ENCODE measurements at regions not wholly inside any gene's neighbourhood (a gene's known extent, or its start where the extent isn't known, plus 50 kb on each side); places are given as distances from the start of the nearest gene placed in this dataset.
"Not testable (repeated sequence)": the region's sequence is repeated elsewhere in the genome, so short reads cannot be mapped to it uniquely, and the experiment has no call there.

- Mint-ChIP-seq H3K4me3 (no peak overlapping the region), H3K36me3 (ENCODE audit: low read depth) (no peaks in the 10 kb centered on the region), H3K27ac (no peak overlapping the region), H3K4me1 (no peaks in the 10 kb centered on the region), H3K27me3 (no peaks in the 10 kb centered on the region), H3K9me3 (no peaks in the 10 kb centered on the region)
- ATAC-seq (ENCODE audit: low read depth) (no peak), DNase-seq (no peak)
- TF ChIP-seq, protein P1, sequence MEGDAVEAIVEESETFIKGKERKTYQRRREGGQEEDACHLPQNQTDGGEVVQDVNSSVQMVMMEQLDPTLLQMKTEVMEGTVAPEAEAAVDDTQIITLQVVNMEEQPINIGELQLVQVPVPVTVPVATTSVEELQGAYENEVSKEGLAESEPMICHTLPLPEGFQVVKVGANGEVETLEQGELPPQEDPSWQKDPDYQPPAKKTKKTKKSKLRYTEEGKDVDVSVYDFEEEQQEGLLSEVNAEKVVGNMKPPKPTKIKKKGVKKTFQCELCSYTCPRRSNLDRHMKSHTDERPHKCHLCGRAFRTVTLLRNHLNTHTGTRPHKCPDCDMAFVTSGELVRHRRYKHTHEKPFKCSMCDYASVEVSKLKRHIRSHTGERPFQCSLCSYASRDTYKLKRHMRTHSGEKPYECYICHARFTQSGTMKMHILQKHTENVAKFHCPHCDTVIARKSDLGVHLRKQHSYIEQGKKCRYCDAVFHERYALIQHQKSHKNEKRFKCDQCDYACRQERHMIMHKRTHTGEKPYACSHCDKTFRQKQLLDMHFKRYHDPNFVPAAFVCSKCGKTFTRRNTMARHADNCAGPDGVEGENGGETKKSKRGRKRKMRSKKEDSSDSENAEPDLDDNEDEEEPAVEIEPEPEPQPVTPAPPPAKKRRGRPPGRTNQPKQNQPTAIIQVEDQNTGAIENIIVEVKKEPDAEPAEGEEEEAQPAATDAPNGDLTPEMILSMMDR (IDR thresholded peaks at IDR 0.05) = no peak
- CTCF ChIA-PET = no interaction called here
- intact Hi-C loops (cut with micrococcal nuclease) = no loop called here
- POLR2A ChIA-PET = no interaction called here
Observed at GRCh38 chr14:37711831-37712475, 116.5 kb downstream of the TTC6 start.

GRCh38 chr14:37712476-37712860, 117.0 kb downstream of the TTC6 start:
- H3K27me3 Mint-ChIP-seq; H3K4me3 Mint-ChIP-seq; H3K36me3 Mint-ChIP-seq (ENCODE audit: low read depth); H3K4me1 Mint-ChIP-seq; H3K9me3 Mint-ChIP-seq; ATAC-seq (ENCODE audit: low read depth); H3K27ac Mint-ChIP-seq; POLR2A ChIA-PET; CTCF ChIA-PET; DNase-seq; intact Hi-C loops (cut with micrococcal nuclease): not testable (repeated sequence)

DNA sequence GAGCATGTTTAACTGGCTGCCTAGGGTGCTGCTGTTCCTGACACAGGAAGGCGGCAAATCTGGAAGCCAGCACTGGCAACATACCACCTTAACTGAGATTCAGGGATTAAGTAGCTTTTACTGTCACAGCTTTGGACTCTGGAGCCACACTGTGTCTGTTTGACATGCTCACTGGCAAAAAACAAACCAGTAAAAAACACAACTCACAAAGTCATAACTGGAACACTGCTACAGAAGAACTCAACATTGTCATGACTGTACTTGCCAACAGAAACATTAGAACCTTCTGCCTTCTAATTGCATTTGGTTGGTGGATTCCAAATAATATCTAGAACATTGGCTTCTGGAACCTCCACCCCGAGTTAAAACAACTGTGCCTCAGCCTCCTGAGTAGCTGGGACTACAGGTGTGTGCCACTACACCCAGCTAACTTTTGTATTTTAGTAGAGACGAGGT, 117.6 kb downstream of the TTC6 start:
- Mint-ChIP-seq H3K4me3 (no peak overlapping the region), H3K36me3 (ENCODE audit: low read depth) (no peaks in the 10 kb centered on the region), H3K4me1 (no peaks in the 10 kb centered on the region), H3K27ac (no peak overlapping the region), H3K27me3 (no peaks in the 10 kb centered on the region), H3K9me3 (no peaks in the 10 kb centered on the region)
- ATAC-seq (ENCODE audit: low read depth) (no peak), DNase-seq (no peak)
- ChIA-PET POLR2A (no interaction called here), CTCF (no interaction called here)
- TF ChIP-seq, protein P1 (IDR thresholded peaks at IDR 0.05) = no peak
- intact Hi-C loops (cut with micrococcal nuclease) = no loop called here

- Mint-ChIP-seq H3K4me1 (no peaks in the 10 kb centered on the region), H3K27me3 (no peaks in the 10 kb centered on the region), H3K36me3 (ENCODE audit: low read depth) (no peaks in the 10 kb centered on the region), H3K4me3 (no peak overlapping the region), H3K27ac (no peak overlapping the region), H3K9me3 (peaks cover 5% of the 10 kb centered on the region)
- intact Hi-C loops (cut with micrococcal nuclease) = no loop called here
- ChIA-PET POLR2A (no interaction called here), CTCF (no interaction called here)
- TF ChIP-seq, protein P1 (IDR thresholded peaks at IDR 0.05) = no peak
- DNase-seq = no peak
- no peak for ATAC-seq (ENCODE audit: low read depth)
Observed at GRCh38 chr14:37720131-37720530, 124.7 kb downstream of the TTC6 start.

- DNase-seq = no peak
- Mint-ChIP-seq H3K27ac (no peak overlapping the region), H3K36me3 (ENCODE audit: low read depth) (no peaks in the 10 kb centered on the region), H3K4me3 (no peak overlapping the region), H3K27me3 (no peaks in the 10 kb centered on the region), H3K4me1 (no peaks in the 10 kb centered on the region), H3K9me3 (peaks cover 5% of the 10 kb centered on the region)
- CTCF ChIA-PET = no interaction called here
- POLR2A ChIA-PET = no interaction called here
- intact Hi-C loops (cut with micrococcal nuclease) = no loop called here
- ATAC-seq (ENCODE audit: low read depth) = no peak
- TF ChIP-seq, protein P1 (IDR thresholded peaks at IDR 0.05) = no peak
Observed at GRCh38 chr14:37721976-37722659, 126.7 kb downstream of the TTC6 start.
